GM18951 (cell line): ENCODE measurements at regions not wholly inside any gene's neighbourhood (a gene's known extent, or its start where the extent isn't known, plus 50 kb on each side); places are given as distances from the start of the nearest gene placed in this dataset.

Source experiments
- POLR2A ChIP-seq: IDR thresholded peaks from 4 replicates; pipeline ENCODE4 v1.6.1; 2011; ENCODE audit warnings: mild to moderate bottlenecking; ENCODE audit not compliant: insufficient read length, insufficient read depth; ENCODE audit errors: extremely low read depth
- in situ Hi-C: fragments of 300-500 bp; cut with MboI; formaldehyde crosslinking; loops from one replicate; pipeline ENCODE4 v1.12.0; 2022; ENCODE audit warnings: low sequenced_read_pairs, mixed read lengths, inconsistent platforms; ENCODE audit not compliant: unreplicated experiment

DNA sequence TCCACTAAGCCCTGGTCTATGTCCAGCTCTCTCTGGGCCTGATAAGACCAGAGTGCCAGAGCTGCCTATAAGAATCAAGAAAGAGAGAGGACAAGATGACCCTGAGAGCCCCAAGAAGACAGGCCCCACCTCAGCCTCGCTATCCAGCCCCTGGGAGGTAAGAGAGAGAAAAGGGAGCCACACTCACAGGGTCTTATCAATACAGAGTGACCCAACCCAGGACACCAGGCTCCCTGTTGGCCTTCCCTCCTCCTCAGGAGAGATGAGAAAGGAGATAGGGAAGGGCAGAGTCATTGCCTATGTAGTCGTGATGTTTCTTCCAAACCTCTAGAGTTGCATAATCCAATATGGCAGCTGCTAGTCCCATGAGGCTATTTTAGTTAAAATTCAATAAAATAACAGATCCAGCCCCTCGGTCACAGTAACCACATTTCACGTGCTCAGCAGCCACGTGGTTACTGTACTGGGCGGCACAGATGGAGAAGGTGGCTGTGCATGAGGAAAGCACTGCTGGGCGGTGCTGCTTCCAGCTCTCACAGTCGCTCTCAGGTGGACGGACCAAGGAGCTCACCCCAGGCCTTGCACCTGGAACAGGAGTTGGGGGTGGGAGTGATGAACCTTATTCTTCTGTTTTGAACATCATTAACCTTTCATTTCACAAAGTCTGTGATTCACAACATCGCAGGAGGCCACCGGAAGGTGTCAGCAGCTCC lies 525.8 kb downstream of the SHQ1 start:
- no peak for TF ChIP-seq POLR2A
- in situ Hi-C loops, result no loop called here

DNA sequence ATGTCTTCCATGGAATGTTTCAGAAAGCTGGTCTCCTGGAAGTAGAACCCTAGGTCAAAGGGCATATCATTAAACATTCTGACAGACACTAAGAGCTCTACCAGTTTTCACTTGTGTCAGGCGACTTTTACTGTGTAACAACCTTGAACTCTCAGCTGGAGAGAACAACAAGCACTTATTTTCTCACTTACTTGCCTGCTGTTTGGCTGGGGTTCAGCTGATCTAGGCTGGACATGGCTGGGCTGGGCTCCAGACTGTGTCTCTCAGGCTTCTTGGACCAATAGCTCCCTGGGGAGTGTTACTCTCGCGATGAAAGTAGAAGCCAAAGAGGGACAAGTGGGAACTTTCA lies 527.3 kb downstream of the SHQ1 start:
- in situ Hi-C loops, result no loop called here
- TF ChIP-seq POLR2A, result no peak

DNA sequence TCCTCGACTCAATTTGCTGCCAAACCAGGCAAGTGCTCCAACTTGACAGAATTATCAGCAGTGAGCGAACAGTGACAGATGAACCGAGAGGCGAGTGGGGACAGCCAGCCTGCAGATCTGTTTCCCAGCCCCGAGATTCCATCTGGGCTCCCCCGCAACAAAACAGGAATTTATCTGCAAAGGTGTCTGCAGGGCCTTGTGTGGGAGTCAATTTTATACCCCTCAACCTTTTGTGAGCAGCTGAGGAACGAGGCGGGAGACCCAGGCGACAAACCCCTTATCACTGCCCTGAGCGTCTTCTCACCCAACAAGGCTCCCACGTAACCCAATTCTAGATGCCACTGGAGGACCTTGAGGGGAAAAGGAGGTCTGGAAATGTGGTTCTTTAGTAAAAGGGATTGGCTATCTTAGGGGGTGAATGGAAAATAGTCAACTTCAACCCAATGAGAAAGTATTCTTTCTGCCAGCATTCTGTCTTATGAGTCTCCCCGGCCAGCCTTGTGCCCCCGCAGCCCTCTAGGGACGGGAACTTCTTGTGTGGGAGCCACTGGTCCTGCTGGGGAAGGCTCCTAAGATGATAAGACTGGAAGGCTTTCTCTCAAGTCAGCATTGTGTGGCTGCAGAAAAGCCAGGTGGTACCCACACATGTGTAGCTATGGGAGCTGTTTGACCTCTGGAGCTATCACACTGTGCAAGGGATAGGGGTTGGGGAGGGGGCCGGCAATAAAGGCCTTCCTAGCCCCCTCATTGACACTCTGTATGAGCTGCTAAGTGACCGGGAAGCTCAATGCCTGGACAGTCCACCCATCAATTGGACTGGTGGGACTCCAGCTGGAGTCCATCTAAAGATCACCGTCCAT lies 527.9 kb downstream of the SHQ1 start:
- in situ Hi-C loops, result no loop called here
- TF ChIP-seq POLR2A, result no peak

DNA sequence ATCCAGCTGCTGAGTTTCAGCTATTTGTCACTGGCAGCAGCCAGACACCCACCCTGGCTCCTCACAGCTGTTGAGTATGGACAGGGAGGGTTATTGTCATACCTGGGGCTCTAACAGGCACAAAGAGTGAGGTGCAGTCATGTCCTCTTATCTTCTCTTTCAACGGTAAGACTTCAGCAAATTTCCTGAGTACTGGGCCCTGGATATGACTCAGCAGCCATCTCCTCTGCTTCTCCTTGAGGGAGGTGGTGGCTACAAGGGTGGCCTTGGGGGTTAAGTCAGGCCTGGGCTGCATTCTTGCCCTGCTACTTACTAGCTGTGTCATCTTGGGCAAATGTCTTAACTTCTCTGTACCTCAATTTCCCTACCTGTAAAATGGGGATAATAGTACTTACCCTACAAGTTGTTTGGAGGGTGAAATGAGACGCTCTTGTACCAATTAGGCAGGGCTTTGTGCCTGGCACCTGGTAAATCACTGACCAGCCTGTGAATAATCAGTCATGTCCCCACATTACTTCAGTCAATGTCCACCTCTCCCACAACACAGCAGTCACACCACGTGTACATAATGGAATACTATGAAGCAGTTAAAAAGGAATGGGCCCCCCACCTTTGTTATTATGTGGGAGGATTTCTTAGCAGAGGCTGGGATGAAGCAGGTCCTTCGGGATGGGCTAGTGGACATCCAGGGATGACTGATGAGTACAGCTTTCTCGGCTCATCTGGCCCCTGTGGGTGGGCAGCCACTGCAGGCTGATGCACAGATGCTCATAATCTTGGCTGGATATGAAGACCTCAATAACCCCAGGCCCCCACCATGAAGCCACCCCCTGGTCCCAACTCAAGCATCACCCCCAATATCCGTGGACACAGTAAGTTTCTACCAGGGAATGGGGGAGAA lies 528.8 kb downstream of the SHQ1 start:
- in situ Hi-C loops, result no loop called here

DNA sequence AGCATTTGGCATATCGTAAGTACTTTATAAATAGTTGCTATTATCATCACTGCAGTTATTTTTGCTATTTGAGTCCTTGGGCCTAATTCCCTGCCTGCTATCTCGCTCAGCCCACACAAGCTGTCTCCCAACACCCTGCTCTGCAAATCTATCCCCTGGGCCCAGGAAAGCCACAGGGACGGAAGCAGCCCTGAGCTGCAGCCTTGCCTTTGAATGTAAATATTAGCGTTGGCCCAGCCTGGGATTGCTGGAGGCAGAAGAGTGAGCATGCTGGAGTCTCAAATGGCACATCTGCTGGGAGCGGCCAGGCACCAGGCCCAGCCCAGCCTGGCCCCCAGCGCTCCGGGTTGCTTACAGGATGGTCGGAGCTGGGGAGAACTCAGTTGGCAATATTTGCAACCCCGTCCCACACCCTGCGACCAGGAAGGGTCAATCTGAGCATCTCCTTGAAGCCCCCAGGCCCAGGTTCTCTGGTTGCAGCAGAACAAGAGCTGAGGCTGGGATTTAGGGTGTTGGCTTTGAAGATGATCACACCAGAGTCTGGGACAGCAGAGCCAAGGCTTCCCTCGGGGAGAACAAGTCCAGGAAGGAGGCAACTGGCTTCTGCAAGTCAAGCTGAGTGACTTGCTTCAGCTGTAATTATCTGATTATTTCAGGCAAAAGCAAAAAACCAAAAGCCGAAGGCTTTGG lies 529.6 kb downstream of the SHQ1 start:
- TF ChIP-seq POLR2A, result no peak

More for the DNA sequence above, 528.8 kb downstream of the SHQ1 start:
- no peak for TF ChIP-seq POLR2A

DNA sequence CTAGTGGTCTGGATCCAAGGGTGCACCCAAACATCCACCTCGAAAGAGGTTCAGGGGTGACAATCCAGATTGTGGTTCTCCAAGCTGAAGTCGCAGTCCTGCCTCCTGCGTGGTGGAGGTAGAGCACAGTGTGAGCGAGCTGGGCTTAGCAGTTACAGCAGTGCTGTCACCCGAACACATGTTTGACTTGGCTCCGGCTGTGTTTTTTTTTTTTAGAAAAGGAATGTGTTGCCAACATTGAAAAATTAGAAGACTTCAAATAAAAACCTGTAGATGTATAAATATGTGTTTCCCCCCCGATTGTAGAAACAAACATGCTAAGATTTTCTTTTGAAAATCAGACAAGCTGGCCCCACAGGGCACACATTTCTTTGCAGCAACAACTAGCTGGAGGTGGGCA lies 530.8 kb downstream of the SHQ1 start:
- in situ Hi-C loops, result no loop called here

More for the DNA sequence above, 529.6 kb downstream of the SHQ1 start:
- in situ Hi-C loops, result no loop called here

DNA sequence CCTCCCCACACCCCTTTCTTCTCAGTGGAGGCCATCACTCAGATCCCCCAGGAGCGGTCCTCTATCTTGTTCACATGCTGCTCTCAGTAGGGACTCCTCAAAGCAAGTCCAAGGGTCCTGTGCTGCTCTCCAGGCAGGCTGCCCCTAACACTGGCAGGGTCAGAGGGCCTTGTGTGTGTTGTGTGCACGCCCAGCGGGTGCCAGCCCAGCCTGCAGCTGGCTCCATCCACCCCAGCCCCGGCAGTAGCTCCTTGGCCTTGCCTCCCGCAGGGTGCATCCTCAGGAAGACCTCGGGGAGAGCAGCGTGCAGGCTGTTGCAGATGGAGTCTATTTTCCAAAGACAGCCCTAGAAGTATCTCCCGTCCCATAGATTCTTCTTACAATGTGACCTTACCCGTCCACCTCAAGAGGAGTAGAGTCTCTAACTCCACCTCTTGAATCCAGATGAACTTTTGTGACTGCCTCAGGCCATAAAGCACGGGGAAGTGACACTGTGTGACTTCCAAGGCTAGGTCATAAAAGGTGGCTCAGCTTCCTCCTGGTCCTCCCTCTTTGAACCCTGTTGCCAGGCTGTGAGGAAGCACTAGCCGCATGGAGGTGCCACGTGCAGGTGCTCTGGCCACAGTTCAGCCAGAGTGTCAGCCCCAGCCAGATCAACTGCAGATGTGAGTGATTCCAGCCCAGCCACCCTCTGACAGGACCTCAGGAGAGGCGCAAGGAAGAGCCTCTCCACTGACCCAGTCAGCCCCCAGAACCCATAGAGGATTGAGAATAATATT lies 531.6 kb downstream of the SHQ1 start:
- no peak for TF ChIP-seq POLR2A
- in situ Hi-C loops, result no loop called here

More for the DNA sequence above, 530.8 kb downstream of the SHQ1 start:
- no peak for TF ChIP-seq POLR2A

DNA sequence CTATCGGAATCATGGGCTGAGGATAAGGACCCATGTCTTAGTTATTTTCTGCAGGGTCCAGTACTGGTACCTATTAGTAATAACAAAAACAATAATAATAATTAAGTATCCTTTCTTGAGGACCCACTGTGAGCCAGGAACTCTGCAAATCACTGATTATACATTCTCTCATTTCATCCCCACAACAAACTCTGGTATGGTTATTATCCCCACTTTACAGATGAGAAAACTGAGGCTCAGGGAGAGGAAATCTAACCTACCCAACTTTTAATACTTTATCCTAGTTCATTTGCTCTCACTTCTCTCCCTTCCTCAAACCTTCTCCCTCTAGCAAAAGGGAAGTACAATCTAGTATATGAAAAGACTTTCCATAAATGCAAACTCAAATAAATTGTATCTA lies 528.4 kb upstream of the PROK2 start:
- in situ Hi-C loops, result no loop called here
- TF ChIP-seq POLR2A, result no peak

DNA sequence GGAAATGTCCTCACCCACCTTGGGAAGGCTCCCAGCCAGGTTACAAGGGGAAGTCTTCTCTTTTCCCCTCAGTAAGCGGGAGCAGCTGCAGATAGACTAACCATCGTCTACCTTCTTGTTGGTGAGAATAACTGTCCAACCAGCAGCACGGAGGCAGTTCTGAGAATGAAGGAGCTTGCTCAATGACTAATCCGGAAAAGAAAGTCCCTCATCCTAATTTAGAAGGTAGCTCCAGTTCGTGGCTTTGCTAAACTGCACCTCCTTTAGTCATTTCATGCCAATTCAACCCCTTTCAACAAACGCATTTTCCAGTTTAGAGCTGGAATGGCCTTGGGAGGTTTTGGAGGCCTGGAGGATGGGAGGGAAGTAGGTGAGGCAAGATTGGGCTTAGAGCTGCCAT lies 527.4 kb upstream of the PROK2 start:
- TF ChIP-seq POLR2A, result no peak
- in situ Hi-C loops, result no loop called here

DNA sequence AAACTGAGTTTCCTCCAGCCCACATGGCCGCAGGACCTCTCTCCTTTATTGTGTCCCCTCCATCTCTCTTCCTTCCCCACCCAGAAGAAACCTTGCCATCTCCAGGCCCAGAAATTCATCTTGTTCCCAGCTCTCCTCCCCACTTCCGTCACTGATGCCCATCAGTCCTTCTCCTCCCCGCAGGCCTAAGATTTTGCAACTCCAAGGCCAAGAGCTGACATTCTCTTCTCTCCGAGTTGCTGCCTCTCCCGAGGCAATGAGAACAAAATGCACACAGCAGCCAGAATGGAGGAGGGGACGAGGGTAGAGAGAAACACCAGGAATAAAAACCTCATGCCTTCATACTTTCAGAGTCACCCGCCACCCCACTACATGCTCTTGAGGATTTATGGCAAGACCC lies 526.5 kb upstream of the PROK2 start:
- in situ Hi-C loops, result no loop called here
- no peak for TF ChIP-seq POLR2A

DNA sequence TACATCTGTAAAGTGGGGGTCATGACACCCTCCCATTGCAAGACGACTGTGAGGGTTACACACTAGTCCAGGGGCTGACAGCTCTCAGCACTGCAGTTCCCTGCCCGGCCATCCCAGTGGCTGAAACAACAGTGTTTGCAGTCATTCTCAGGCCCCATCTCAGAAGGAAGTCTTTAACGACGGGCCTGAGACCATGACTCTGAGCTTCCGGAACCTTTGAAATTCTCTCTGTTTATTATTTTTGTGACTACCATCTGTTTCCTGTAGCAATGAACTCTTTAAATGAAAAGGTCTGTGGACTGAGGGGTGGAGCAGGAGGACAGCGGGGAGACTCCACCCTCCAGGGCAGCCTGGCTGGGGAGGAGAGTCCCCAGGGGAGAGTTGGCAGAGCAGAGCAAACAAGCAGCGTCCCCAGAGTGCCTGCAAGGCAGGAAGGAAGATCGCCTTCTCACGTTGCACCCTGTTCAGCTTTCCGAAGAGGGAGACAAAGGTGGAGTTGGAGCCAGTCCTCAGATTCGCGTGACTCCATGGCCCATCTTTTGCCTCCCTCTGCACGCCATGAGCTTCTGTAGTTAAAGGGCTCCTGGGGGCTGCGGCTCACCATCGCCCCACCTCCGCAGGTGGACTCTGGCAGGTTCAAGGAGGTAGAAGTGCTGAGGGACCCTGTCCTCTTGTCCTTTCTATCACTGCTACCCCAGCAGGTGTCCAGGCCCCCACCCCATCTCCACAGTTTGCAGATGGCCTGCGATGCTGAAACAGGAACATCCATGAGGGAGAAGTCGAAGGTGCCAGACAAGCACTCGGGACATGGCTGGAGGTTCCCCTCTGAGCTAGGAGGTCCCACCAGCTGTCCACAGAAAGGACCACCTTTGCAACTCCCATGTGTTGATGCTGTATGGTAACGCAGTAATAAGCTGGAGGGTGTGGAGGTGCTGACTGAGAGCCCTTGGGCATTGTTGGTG lies 525.8 kb upstream of the PROK2 start:
- no peak for TF ChIP-seq POLR2A
- in situ Hi-C loops, result no loop called here

DNA sequence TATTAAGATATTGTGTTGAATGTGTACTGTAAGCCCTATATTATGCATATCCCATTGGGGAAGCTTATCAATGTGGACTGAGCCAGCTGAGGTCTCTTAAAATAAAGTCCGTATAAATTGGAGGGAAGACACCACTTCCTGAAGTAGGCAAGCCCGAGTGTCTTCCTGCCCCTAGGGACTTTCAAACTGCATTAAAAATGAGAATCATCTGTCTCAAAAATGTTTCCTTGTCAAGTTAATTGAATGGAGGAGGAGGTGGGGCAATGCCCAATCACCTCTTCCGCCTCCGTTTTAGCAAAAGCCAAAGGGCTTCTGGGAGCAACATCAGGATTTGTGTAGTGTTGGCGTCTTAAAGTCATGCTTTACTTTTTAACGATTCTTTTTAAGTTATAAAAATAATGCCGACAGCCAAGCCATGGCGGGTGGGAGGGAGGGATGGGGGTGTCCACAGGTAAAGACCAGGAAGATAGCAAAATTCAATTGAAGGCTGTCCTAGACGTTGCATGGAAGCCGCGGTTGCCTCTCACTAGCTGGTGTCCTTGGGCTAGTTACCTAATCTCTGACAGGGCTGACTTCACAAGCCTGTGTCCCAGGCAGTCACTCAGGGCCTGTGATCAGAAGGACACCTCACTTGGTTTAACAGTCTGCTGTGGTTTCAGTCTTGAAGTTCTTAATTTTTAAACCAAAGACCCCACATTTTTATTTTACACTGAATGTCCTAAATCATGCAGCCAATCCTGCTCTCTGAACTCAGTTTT lies 524.9 kb upstream of the PROK2 start:
- in situ Hi-C loops, result no loop called here
- no peak for TF ChIP-seq POLR2A
